AG08396 (cell line): ENCODE measurements at regions not wholly inside any gene's neighbourhood (a gene's known extent, or its start where the extent isn't known, plus 50 kb on each side); places are given as distances from the start of the nearest gene placed in this dataset.

ENCODE experiments used
- DNase-seq: peaks from one replicate; pipeline ENCODE4 v3.0.0; 2012; ENCODE audit warnings: low spot score, mixed read lengths

DNA sequence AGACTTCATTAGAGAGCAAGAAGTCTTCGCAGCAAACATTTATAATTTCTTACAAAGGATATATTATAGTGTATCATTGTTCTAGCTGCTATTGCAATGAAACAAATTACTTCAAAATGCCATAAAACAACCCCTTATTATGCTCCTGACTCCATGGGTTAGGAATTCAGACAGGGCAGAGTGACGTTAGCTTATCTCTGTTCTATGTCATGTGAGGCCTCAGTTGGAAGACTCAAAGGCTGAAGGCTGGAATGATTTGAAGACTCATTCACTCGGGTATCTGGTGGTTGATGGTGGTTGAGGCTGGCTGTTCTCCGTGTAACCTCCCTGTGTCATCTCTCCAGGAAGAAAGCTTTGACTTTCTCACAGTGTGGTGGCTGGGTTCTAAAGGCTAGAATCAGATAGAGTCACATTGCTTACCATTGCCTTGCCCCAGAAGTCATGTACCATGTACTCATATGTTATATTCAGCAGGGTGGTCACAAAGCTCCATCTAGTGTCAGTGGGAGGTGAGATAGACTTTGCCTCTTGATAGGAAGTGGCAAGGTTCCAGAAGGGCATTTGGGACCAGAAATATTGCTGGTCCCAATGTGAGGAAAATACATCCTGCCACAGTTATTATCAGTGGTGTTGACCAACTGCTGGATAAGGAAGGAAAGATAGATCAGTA is 226.9 kb downstream of the TMEM38B start:
- DNase-seq, result no peak

DNA sequence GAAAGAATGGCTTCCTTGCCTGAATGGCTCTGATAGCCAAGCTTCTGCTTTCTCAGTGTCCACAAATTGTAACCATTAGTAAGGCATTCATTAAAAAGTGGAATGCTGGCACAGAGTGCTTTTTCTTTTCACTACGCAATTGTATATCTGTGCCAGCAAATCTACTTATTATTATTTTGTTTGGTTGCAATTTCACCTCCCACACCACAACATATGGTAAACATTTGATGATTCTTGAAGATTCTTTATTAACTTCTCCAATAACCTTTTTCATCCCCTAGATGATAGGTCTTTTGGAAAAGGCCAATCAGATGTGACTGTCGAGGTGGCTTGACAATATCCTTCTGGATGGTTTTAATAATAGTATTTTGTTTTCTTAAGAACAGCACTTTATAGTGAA is 234.1 kb downstream of the TMEM38B start:
- no peak for DNase-seq

DNA sequence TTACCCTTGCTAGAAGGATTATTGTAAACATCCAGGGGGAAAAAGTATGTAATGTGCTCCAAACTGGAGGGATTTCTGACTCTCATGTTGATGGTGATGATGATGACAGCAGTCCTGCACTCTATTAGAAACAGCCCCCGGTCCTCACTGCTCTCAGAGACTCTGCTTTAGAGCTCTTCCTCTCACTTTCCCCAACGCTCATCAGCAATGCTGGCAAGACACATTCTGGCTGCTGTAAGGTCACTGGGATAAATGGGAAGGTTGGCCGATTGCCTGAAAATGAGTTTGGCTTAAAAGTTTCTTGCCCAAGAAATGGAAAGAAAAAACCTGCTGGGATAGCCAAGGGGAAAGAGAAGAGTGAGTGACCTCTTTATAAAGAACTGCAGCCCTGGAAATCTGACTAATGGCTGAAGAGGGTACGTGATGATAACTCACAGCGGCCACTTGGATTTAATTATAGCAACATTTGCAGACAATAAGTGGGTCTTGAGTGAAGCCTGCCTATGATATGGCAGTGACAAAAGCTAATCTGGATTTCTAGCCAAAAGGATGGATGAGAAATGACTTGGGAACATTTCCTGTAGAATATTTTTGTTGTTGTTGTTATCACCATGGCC is 235.8 kb downstream of the TMEM38B start:
- no peak for DNase-seq

DNA sequence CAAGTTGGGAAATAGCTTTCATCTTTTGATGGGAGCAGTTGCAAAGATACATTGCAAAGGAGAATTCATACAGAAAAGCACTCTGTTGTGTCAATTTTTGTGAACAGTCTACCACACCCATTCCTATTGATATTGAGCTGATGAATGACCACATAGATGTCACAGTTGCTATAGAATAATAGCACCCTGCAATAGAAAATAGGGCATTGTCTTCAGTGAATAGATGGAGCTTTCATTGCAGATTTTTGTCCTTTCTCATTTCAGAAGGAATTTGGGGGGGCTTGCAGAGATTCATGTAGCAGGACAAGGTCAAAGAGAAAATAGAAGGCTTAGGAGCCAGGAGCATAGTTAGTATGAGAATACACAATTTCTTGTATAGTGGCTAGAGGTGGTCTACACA is 237.9 kb downstream of the TMEM38B start:
- DNase-seq, result no peak

DNA sequence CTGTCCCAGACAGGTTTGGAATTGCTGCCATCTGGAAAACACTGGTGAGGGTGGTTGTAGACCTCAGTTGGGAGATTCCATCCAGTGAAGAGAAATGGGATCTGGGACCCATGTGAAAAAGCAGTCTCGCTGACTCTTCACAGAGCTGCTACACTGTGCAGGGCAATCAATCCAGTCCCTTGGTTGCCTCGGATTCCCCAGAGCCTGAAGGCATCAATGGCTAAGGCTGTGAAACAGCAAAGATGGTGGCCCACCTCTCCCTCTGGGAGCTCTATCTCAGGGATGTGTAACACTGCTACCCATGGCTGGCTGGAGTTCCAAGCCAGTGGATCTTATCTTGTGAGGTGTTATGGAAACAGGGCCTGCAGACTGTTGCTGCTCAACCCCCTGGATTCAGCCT is 256.1 kb downstream of the TMEM38B start:
- DNase-seq, result no peak

DNA sequence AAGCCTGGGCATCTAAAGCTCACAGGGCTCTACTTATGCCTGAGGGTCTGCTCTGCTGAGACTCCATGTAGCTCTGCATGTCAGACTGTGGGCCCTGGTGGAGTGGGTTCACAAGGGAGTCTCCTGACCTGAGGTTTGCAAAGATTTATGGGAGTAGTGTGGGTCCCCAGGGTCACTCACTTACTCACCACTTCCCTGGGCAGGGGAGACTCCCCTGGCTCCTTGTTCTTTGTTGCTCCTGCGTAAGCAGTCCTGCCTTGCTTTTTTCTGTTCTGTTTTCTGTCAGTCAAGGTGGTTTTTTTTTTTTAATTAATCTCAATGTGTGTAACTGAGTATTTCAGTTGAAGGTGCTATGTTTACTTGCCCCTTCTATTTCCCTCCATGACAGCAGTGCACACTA is 256.6 kb downstream of the TMEM38B start:
- DNase-seq, result no peak

DNA sequence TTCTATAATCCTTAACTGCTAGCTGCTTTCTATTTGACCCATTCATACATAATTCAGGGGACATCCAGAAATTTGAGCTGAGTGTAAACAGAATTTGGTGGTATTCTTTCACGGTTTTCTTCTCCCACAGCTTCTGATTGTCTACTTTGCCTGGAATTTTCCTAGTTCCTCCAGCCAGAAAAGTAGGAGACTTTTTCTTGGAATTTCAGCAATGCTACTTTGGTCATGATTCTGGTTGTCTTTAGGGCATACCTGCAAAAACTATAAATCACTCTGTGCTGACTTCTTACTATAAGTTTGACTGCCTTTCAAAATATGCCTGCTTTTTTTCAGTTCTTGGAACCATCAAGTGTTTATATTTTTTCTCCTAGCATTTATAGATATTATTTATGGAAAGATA is 260.2 kb downstream of the TMEM38B start:
- no peak for DNase-seq

DNA sequence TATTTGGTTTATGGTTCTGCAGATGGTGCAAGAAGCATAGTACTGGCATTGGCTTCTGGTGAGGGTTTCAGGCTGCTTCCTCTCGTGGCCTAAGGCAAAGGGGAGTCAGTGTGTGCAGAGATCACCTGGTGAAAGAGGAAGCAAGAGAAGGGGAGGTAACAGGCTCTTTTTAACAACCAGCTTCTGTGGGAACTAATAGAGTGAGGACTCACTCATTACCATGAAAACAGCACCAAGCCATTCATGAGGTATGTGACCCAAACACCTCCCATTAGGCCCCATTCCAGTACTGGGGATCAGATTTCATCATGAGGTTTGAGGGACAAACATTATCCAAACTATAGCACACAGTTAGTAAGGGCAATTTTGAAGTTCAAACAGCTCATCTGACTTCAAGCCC is 263.5 kb downstream of the TMEM38B start:
- no peak for DNase-seq

DNA sequence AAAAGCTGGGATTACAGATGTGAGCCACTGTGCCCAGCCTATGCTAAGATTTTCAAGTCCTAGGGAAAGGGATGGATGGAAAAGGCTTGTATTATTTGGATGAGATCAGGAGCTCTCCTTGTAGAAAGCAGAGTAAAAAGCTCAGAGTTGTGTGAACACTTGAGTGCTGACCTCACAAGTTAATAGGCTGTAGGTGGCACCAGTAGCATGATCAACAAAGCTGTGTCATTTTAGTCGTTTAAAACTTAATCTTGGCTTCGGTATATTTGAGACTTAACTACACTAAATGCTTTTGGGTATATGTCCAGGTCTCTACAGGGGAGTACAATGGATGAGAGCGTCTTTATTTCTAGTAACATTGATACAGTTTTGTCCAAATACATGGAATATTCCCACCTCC is 264.2 kb downstream of the TMEM38B start:
- DNase-seq, result no peak

DNA sequence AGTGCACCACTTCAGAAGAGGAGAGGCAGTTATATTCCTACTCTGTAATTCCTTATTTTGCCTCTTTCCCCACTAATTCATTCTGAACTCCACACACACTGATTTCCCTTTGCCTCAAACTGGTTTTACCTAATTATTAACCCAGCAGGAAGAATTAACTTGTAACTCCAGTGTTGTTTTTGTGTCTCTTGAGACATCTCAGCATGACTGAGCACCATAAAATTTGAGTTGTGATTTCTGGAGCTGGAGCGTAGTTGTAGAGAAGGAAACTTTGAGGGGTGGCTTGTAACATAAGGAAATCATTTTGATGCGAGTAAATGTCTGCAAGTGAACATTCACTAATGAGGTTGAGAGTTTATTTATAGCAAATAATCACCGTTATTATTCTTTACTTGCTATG is 265.2 kb downstream of the TMEM38B start:
- DNase-seq, result no peak

DNA sequence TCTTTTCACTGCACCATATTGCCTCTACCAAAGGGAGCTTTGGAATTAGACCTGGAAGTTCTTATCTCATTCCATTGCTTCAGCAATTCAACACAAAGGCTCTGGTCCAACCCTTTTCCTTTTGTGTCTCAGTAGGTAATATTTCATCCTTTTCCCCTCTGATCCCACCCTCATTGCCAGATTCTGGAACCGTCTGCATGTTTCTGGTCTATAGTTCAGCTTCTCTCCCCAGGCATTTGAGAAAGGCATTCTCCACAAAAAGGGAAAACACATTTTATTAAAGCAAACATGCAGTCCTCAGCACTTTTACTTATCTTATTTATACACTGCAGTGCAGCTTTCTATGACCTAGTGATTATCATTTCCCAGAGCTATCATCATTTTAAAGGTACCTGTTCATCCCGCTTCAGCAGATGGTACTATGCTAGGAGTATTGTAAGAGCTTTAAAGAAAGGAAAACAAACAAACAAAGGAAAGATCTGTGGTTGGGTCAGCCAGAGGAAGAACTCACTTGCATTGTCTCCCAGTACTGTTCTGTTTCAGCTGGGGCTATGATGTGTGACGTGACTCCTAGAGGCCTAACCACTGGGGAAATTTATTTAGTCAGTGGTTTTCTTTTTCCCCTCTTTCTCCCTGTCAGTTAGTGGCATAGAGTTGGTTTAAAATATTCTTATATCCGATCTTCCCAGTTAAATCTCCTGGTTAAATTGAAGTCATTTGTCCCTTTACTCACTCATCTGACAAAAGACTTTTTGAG is 269.2 kb downstream of the TMEM38B start:
- no peak for DNase-seq

DNA sequence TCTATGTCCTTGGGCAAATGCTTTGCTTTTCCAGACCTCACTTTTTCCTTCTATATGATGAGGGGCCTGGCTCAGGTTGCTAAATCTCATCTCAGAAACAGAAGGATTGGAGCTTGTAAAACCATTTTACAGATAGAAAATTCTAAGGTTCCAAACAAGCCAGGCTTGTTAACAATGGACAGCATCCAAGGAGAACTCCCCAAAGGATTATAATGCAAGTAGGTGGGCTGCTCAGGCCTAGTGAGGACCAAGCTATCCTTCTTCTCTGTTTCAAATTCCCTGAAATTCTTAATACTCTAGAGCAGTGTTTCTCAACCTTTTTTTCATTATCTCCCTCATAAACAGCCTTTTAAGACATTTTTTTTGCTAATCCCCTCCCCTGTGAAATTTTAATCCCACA is 269.8 kb downstream of the TMEM38B start:
- no peak for DNase-seq

DNA sequence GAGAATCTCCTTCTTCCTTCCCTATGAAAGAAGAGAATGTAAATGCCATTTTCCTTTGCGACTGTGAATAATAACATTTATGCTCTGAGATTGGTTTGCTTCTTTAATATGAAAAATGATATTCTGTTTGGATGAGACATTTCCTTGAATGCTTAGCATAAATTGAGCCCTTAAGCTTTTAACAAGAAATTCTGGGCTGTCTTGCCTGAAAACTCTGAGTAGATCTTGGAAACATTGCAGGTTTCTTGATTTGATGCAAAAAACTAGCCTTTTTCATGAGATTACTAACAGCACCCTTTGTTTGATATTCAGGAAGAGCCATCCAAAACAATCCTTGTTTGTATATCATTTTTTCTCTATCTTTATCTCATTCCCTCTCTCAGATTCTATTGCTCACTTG is 272.5 kb downstream of the TMEM38B start:
- no peak for DNase-seq

DNA sequence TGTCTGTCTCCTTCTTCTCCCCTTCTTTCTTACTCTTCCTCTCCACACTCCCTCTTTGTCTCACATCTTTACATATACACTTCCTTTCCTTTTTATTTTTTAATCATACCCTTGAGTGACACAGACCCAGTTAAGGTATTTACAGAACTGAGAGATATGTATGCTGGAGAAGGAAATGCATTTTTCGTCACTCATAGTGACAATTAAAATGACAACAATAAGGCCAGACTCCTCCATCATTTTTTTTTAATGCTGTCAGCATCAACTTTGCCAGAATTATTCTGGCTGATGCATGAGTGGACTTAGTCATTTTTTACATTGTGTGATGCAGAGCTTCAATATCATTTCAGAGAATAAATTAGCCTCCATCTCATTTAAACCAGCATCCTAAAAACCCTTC is 272.9 kb downstream of the TMEM38B start:
- no peak for DNase-seq

DNA sequence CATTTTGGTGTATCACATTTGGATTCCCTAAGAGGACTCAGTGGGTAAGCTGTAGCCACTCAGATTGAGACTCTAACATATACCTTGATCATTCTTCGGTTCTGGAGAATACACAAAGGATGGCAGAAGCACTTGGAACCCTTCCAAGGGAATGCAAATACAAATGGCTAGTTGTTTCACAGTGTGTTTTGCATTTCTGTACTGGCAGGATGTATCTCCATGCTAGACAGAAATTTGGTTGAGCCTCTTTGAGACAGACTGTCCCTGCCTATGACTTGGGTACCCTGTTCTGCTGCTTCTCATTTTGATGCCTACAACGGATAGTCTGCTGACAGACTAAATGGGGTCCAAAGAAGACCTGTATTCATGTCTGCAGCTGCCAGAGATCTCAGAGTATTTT is 273.5 kb downstream of the TMEM38B start:
- DNase-seq, result no peak

DNA sequence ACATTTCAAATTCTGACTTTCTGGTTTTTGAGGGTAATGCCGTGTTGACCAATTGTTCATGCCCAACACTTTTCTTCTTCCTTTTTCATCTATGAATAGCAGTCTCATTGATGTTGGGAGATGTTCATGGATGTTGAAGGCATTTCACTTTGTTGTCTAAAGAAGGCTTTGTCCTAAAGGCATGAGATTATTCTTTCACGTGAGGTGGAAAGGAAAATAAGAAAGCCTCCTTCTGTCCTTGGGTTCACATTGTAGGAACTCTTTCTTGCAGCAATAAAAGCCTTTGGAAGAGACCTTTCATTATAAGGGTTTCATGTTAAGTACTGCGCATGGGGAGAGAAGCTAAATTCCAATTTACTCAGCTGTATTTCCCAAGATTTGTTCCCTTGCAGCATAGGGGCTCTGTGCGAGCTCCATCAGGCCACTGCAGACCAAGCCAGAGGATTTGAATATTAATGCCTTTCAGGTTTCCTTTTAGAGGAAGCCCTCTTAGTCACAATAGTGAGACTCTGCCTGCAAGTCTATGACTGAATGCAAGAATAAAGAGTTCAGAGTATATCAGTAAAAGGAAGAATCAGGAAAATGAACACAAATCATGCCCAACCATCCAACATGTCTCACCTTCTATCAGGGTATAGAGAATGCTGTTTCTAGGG is 274.6 kb downstream of the TMEM38B start:
- DNase-seq, result no peak

DNA sequence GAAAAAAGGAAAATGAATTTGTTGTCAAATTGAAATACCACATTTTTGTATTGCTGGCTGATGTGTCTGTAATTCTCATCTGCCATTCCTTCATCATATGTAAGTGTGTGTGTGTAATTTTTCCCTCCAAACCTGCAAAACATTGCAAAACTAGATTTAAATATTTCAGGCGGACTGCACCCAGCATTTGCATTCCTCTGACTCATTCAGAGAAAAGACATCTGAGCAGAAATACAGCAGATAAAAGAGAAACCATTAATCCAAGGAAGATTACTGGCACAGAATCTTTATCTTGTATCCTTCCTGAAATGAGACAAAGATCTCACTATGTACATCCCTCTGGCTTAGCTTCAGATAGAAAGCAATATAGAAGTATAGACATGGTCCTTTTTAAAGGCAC is 275.3 kb downstream of the TMEM38B start:
- DNase-seq, result no peak

DNA sequence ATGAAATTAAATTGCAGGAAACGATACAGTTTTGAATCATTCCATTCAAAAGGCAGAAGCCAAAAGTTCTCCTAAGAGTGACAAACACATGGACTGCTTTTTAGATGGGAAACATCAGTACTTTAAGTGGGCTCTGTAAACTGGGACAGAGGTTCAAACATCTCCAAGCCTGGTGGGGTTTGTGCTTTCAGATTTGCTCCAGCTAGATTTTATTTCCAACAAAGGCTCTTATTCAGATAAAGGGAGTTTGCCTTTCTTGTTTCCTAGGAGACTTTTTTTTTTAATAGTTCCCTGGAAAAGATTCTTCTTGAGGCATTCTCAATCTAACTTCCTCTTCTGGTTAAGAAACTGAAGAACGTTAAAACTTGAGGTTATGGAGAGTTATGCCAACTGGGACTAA is 277.6 kb downstream of the TMEM38B start:
- DNase-seq, result no peak

DNA sequence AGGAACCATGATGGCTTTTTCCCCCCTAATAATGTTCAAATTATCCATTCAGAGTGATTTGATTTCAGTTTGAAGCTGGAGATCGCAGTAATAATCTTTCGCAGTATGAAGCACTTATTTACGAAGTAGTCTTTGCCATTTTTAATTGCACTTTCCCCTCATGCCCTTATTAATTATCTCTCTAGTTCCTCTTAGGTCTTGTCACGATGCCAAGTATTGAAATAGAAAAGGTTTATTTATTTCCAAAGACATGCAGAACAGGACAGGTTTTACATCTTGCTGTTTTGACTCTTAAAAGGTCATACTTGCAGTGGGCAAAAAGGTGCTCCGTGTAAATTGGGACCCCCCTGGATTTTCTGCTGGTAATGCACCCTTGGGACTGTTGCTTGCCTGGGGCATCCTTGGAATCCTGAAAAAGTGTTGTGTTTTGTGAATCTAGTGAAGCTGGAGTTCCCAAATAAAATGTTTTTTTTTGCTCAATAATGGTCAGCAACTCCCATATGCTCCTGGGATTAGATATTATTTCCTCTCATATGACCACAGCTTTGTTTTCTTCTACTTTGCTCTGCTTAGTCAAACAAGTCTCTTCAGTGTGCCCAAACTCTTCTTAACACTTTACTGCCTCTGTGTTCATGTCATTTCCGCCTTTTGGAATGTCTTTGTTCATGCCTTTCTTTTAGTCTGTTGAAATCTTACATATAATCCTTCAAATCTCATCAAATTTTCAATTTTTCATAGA is 278.3 kb downstream of the TMEM38B start:
- no peak for DNase-seq

DNA sequence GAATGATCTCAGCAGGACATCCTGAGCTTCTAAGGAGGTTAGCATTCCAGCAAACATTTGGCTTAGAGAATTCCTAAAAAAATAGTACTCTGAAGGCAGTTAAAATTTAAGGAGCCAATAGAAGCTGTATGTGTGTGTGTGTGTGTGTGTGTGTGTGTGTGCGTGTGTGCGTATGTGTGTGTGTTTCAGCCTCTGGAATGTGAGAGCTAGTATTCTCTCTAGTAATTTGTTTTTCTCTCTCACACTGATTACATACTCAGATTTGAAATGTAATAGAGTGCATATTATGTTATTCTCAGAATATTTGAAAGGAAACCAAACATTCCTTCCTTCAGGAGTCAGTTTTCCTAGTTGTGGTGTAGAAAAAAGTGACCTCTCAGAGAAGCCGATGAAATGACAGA is 279.6 kb downstream of the TMEM38B start:
- no peak for DNase-seq

DNA sequence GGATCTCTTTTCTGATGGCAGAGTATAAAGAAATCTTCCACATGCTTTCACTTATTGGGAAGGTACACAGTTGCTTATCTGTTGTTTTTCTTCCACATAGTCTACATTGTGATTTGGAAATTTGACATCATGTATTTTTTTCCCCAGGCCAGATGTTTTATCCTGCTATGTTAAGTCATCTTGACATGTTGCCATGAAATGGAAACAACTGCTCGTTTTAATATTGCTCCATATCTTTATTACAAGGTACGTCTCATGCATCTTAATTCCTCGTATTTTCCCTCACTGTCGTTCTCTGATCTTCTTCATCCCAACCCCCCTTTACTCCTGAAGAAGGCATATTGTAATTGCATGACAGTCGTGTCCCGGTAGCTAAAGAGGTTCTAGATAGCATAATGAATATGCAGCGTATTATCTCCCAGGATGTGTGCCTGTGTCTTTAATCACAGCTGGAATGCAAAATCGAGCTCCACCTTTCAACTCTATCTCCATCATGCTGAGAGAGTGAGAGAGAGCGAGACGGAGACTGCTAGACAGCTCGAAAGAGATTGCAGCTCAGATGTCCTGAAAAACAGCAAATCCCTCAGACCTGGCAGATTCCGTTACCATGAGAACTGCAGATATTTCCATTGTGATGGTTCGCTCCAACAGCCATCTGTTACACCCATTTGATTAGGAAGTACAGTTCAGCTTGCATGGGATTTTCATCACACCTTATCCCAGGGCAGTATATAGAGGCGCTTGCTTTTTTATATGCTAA is 281.7 kb downstream of the TMEM38B start:
- DNase-seq, result no peak

DNA sequence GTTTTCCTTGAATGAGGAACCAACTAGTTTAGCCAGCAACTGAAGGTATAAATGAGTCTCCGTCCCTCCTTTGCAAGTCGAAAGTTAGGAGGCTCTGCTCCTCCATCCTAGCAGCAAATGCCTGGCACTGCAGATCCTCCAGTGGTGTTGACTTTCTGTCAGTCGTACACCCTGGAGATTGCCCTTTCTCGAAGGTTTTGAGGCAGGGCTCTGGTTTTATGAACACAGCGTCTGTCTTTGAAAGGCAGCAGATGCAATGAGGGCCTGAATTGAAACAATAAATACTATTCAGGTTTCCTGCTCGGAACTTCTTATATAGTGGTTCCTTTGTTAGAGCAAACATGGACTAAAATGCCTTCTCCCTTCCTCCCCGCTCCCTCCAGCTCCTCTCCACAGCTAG is 284.0 kb downstream of the TMEM38B start:
- DNase-seq, result no peak
